GM10248 (cell line): ENCODE measurements at regions not wholly inside any gene's neighbourhood (a gene's known extent, or its start where the extent isn't known, plus 50 kb on each side); places are given as distances from the start of the nearest gene placed in this dataset.

Source experiments
- CTCF ChIA-PET: fragments of 300-600 bp; sonication (Branson Sonifier 250); formaldehyde crosslinking; extraction: SDS; loops from one replicate; lab custom pipeline; 2021; ENCODE audit warnings: antibody characterized with exemption; lab: Yijun Ruan, JAX
- POLR2A ChIA-PET: fragments of 350-650 bp; sonication (Branson Sonifier 250); formaldehyde crosslinking; extraction: SDS; loops from one replicate; lab custom pipeline; 2020; ENCODE audit warnings: antibody characterized with exemption; lab: Yijun Ruan, JAX
- DNase-seq: peaks from one replicate; pipeline ENCODE4 v3.0.0; 2012; ENCODE audit errors: extremely low spot score
- TF ChIP-seq, protein P1 (sequence below): IDR thresholded peaks from 2 replicates; pipeline ENCODE4 v1.5.1; 2012; ENCODE audit warnings: mild to moderate bottlenecking, low read depth; ENCODE audit errors: extremely low read depth, missing control alignments, control extremely low read depth

DNA sequence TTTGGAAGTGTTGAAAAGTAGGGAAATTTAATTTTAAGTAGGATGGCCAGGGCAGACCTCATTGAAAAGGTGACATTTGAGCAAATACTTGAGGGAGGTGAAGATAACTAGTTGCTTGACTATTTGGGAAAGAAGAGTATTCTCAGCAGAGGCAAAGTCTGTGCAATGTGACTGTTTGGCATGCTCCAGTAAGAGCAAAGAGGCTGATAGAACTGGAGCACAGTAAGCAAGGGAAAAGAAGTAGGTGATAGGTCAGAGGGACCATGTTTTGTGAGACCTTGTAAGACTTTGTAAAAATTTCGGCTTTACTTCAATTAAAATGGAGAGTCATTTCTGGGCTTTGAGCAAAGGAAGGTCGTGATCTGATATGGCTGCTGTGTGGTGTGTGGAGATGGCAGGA, 335.8 kb downstream of the ZIC1 start:
- no peak for DNase-seq
- ChIA-PET CTCF (no interaction called here), POLR2A (no interaction called here)
- TF ChIP-seq, protein P1, sequence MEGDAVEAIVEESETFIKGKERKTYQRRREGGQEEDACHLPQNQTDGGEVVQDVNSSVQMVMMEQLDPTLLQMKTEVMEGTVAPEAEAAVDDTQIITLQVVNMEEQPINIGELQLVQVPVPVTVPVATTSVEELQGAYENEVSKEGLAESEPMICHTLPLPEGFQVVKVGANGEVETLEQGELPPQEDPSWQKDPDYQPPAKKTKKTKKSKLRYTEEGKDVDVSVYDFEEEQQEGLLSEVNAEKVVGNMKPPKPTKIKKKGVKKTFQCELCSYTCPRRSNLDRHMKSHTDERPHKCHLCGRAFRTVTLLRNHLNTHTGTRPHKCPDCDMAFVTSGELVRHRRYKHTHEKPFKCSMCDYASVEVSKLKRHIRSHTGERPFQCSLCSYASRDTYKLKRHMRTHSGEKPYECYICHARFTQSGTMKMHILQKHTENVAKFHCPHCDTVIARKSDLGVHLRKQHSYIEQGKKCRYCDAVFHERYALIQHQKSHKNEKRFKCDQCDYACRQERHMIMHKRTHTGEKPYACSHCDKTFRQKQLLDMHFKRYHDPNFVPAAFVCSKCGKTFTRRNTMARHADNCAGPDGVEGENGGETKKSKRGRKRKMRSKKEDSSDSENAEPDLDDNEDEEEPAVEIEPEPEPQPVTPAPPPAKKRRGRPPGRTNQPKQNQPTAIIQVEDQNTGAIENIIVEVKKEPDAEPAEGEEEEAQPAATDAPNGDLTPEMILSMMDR = no peak

DNA sequence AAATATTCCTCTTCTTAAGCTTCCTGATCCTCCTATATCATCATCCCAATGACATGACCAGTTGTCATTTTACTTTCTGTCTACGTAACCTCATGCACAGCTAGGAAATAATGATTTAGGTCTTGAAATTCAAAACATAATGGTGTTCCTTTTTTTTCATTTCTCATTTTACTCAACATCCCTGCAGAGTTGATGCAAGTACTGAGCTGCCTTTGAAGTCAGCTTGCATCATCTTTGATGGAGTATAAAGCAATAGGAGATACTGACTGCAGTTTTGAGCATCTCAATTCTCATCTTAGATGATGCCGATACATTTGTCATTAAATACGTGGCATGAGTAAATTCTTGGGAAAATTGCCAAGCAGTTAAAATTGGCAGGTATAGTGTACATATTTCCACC, 346.1 kb downstream of the ZIC1 start:
- CTCF ChIA-PET = no interaction called here
- TF ChIP-seq, protein P1 = no peak
- no peak for DNase-seq
- POLR2A ChIA-PET = no interaction called here

DNA sequence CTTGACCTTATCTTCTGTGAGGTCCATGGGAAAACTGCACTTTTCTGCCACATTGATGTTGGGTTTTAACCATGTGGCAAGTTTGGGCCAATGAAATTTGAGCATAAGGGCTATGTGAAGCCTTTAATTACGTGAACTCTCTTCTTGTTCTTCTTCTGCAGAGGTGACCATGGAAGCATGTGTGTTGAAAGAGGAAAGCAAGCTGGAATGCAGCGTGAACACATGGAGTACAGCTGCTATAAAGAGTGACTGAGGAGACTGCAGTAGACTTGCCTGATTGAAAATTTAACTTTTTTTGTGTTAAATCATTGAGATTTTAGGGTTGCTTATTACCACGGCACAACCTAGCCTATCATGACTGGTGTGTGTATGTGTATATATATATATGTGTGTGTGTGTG, 347.3 kb downstream of the ZIC1 start:
- TF ChIP-seq, protein P1 = no peak
- ChIA-PET POLR2A (no interaction called here), CTCF (interaction anchor here (1.7 kb wide), 1 partner anchor 20 kb away, joined by 4 read pairs; no protein-coding TSS in a partner anchor)
- DNase-seq = no peak

DNA sequence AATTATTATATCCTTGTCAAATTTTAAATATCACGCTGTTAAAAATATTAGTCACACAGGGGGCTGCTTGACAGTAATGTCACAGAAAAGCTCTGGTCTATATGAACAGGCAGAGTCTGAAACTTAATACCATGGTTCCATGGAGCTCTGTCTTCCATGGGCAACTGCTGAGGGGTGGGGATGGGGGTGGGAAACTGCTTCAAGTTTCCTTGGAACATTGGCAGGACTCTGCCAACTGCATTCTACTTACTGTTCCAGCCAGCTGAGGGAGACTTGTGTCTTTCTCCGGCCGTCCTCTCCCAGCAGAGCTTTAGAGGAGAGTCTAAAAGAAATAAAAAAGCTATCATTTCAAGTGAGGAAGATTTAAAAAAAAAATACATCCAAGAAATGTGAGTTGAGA, 348.7 kb downstream of the ZIC1 start:
- no peak for DNase-seq
- POLR2A ChIA-PET = no interaction called here
- TF ChIP-seq, protein P1 = no peak
- CTCF ChIA-PET = interaction anchor here (1.0 to 4.3 kb wide), 4 partner anchors 9 to 34 kb away, joined by 3 to 16 read pairs (median 4); no protein-coding TSS in a partner anchor

DNA sequence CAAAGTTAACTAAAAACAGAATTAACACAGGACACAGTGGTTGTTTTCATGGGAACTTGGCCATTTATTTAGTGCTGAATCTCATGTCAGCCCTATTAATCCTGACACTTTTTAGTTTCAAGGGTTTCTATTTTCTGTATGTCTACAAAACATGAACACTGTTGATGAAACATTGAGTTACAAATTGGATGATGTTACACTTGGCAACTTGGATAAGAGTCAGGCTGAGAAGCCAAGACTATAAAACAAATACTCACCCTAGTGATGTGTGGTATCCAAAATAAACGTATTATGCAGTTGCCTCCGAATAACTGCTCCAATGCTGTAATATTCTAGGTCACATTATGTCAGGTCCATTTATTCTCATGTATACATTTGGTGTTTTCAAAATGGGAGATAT, 349.6 kb downstream of the ZIC1 start:
- POLR2A ChIA-PET = no interaction called here
- DNase-seq = no peak
- TF ChIP-seq, protein P1 = no peak
- CTCF ChIA-PET = interaction anchor here (1.0 to 4.3 kb wide), 3 partner anchors 10 to 33 kb away, joined by 3 to 16 read pairs (median 4); no protein-coding TSS in a partner anchor

DNA sequence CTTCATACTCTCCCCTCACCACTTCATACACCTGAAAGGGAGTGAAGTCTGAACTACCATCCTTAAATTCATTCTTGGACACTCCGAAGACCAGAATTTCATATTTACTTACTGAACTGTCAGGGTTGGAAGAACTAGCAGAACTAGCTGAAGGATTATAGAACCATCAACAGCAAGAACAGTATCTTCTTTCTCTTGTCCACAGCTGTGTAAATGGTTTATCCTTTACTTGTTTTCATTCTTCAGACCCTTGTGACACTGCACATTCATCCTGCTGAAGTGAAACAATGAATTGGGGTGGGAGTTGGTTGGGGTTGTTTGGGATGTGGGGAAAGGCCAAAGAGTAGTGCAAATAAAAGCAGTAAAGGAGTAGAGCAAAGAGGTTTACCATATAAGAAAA, 350.9 kb downstream of the ZIC1 start:
- ChIA-PET CTCF (interaction anchor here (4.3 kb wide), 1 partner anchor 11 kb away, joined by 16 read pairs; no protein-coding TSS in a partner anchor), POLR2A (no interaction called here)
- TF ChIP-seq, protein P1 = no peak
- no peak for DNase-seq
